ENCODE measurements at regions not wholly inside any gene's neighbourhood (a gene's known extent, or its start where the extent isn't known, plus 50 kb on each side); places are given as distances from the start of the nearest gene placed in this dataset.

GRCh38 chr6:144714021-144714712, 429.0 kb downstream of the UTRN start:
- no peak for TF ChIP-seq CTCF (IDR thresholded peaks at IDR 0.05; ENCODE audit: unreplicated experiment)
- no peaks in the 10 kb centered on the region for H3K27me3 Mint-ChIP-seq (ENCODE audit: low read depth)
- H3K4me1 Mint-ChIP-seq: peaks cover 18% of the 10 kb centered on the region
- no peaks in the 10 kb centered on the region for H3K36me3 Mint-ChIP-seq
- H3K9me3 Mint-ChIP-seq: no peaks in the 10 kb centered on the region
- H3K4me3 Mint-ChIP-seq: no peak overlapping the region
- H3K27ac Mint-ChIP-seq: no peak overlapping the region
- no peak for DNase-seq (ENCODE audit: low spot score in 2 of 2, unreplicated experiment in 2 of 2)

GRCh38 chr6:144715344-144715743, 430.2 kb downstream of the UTRN start:
- H3K27ac Mint-ChIP-seq: no peak overlapping the region

GRCh38 chr6:144718431-144718830, 433.3 kb downstream of the UTRN start:
- no peaks in the 10 kb centered on the region for H3K9me3 Mint-ChIP-seq
- H3K27ac Mint-ChIP-seq: no peak overlapping the region
- H3K4me3 Mint-ChIP-seq: no peak overlapping the region
- DNase-seq (ENCODE audit: low spot score in 2 of 2, unreplicated experiment in 2 of 2): no peak
- peaks cover 6% of the 10 kb centered on the region for H3K4me1 Mint-ChIP-seq
- no peaks in the 10 kb centered on the region for H3K27me3 Mint-ChIP-seq (ENCODE audit: low read depth)
- TF ChIP-seq CTCF (IDR thresholded peaks at IDR 0.05; ENCODE audit: unreplicated experiment): no peak
- H3K36me3 Mint-ChIP-seq: peaks cover 4% of the 10 kb centered on the region

More at GRCh38 chr6:144715344-144715743, 430.2 kb downstream of the UTRN start:
- Mint-ChIP-seq H3K9me3 (no peaks in the 10 kb centered on the region), H3K27me3 (ENCODE audit: low read depth) (no peaks in the 10 kb centered on the region), H3K36me3 (no peaks in the 10 kb centered on the region), H3K4me3 (no peak overlapping the region), H3K4me1 (peaks cover 18% of the 10 kb centered on the region)
- no peak for DNase-seq (ENCODE audit: low spot score in 2 of 2, unreplicated experiment in 2 of 2)
- no peak for TF ChIP-seq CTCF (IDR thresholded peaks at IDR 0.05; ENCODE audit: unreplicated experiment)

- no peak overlapping the region for H3K27ac Mint-ChIP-seq
- H3K4me3 Mint-ChIP-seq: no peak overlapping the region
- no peak for TF ChIP-seq CTCF (IDR thresholded peaks at IDR 0.05; ENCODE audit: unreplicated experiment)
- H3K27me3 Mint-ChIP-seq (ENCODE audit: low read depth): no peaks in the 10 kb centered on the region
- DNase-seq (ENCODE audit: low spot score in 2 of 2, unreplicated experiment in 2 of 2): no peak
- no peaks in the 10 kb centered on the region for H3K9me3 Mint-ChIP-seq
- H3K36me3 Mint-ChIP-seq: peaks cover 7% of the 10 kb centered on the region
- peaks cover 6% of the 10 kb centered on the region for H3K4me1 Mint-ChIP-seq
These were observed 436.1 kb downstream of the UTRN start for GRCh38 chr6:144721232-144721631.

- Mint-ChIP-seq H3K4me1 (peaks cover 10% of the 10 kb centered on the region), H3K36me3 (peaks cover 7% of the 10 kb centered on the region), H3K27ac (no peak overlapping the region), H3K27me3 (ENCODE audit: low read depth) (no peaks in the 10 kb centered on the region), H3K9me3 (no peaks in the 10 kb centered on the region), H3K4me3 (no peak overlapping the region)
- no peak for DNase-seq (ENCODE audit: low spot score in 2 of 2, unreplicated experiment in 2 of 2)
- no peak for TF ChIP-seq CTCF (IDR thresholded peaks at IDR 0.05; ENCODE audit: unreplicated experiment)
These were observed 437.1 kb downstream of the UTRN start for GRCh38 chr6:144722154-144722737.
